GM19438 (cell line): ENCODE measurements at regions not wholly inside any gene's neighbourhood (a gene's known extent, or its start where the extent isn't known, plus 50 kb on each side); places are given as distances from the start of the nearest gene placed in this dataset.

Source experiments
- ATAC-seq: cut with Tn5 transposase; IDR thresholded peaks from one replicate; pipeline ENCODE4 v1.9.1; 2021; ENCODE audit warnings: low read depth; ENCODE audit not compliant: unreplicated experiment

DNA sequence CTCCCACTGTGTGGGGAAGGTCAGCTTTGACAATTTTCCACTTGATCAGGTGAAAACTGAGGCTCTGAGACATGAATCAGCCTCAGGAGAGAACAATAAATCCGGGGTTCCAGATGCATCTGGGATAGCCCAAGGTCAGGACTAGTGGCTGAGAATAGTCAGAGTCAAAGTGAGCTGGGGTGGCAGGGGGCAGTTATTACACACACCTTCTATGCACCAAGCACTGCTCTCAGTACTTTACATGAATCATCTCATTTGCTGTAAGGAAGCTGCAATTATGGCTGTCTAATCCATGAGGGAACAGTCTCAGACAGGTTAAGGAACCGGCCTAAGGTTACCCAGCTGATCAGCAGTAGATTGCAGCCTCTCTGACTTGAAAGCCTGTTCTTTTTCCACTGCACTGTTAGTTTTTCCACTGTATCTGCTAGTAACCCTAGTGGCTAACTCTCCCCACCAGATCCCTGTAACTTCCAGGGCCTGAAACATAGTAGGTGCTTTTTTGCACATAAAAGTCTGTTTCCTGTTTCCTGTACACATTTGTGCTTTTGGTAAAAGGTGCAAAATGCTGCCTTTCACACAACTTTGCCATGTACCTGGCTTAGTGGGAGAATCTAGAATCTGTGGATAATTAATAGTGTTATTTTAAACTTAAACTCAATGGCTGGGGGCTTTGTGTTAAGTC is 125.9 kb downstream of the EMX2 start:
- no peak for ATAC-seq

DNA sequence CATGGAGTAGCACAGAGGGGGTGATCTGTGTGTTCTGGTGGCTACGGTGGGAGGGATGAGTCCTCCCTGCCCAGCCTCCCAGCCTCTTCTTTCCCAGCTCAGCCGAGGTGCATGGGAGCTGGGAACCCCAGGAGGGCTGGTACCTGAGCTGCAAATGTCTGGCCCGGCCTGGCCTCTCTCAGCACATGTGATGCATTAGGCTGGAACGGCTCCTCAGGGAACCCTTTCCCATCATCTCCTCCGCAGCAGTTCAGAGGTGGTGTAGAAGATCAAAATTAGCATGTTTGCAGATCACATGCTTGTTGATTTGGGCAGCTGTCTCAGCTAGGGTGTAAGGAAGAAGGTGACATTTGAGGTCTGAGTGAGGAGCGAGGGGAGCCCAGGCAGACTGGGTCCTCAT is 126.6 kb downstream of the EMX2 start:
- no peak for ATAC-seq

DNA sequence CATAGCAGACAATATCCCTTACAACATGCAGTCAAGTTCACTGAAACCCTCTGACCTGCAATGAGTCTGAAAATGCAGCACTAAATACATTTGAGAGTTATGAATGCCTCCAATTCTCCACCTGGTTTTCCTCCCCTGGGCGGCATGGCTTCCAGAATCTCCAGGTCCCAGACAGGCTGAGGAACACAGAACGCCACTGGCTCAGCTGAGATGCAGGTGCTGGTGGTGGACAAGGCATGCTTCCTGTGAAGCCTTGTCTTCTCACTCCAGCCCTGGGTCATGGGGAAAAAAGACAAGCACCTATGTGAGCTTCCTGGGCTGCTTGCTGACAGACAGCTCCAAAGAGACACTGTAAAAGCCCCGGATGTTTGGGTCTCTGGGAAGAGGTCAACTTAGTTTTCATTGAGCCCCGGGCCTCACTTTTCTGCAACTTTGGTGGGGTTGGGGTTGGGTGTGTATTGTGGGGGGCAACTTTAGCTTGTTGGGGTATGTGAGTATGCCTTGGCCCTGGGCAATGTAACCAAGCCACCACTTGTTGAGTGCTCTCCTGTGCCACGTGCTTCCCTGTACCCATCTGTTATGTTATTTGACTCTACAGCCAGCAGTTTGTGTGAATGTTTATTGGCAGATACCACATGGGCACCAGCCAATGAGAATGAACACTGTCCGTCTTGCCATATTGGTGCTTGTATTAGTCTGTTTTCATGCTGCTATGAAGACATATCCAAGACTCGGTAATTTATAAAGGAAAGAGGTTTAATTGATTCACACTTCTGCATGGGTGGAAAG is 127.8 kb downstream of the EMX2 start:
- no peak for ATAC-seq

DNA sequence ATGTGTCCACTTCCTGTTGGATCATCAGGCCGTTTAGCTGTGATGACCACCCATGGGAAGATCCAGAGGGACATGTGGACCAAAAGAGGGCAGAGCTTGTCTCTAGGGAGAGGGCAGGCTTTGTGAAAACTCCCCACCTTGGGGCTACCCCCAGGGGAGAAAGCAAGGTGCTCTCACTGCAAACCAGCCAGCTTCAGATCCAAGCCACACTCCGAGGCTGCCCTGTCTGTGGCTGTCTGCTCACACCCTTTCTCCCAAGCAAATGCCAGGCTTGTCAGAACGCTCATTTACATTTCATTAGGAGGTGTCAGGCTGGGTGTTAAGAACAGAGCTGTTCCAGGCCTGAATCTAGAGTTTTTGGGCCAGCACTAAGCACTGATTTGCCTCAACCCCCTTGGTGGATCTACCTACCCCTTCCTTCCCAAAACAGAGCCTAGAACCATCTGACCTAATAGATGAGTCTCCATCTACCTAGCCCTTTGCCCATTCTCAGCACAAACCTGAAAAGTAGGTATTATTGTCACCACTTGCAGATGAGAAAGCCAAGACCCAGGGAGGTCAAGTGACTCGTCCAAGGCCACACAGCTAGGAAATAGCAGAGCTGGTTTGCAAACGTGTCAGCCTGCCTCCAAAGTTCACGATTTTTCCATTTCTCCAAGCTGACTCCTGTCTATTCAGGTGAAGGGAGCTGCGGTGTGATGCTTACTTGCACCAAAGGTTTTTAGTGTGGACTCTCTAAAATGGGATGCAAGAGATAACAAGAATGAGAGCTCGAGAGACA is 130.9 kb downstream of the EMX2 start:
- ATAC-seq: no peak

DNA sequence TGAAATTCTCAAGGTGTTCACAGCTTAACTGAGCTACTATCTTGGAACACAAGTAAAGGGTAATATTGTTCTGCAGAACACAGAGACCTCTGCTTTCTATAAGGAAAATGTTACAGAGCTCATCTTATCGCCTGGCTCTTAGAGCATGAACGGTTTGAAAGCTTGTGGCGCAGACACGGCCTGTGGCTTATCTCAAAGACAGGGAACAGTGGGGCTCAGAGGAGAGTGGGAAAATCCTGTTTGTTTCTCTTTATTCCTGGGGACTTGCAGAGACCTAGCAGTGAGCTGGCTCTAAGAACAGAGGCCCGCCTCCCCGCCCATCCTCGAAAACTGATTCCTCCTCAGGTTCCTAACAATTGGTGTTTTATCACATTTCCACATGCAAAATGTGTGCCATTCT is 131.7 kb downstream of the EMX2 start:
- no peak for ATAC-seq

DNA sequence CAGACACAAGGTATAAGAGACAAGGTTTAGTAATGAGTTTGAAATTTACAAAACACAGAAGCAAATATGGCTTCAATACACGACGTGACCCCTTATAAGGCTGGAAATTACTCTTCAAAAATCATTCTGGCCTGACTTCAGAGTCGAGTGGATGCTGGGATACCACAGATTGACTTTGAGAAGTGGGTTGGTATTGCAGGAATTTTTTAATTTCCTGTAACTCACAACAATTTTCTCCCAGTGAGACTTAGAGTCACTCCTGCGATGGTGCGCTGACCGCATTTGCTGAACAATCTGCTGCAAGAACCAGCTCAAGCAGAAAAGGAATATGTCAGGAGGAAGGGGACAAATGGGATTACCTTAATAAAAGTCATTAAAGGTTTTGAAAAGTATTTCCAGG is 132.1 kb downstream of the EMX2 start:
- no peak for ATAC-seq

DNA sequence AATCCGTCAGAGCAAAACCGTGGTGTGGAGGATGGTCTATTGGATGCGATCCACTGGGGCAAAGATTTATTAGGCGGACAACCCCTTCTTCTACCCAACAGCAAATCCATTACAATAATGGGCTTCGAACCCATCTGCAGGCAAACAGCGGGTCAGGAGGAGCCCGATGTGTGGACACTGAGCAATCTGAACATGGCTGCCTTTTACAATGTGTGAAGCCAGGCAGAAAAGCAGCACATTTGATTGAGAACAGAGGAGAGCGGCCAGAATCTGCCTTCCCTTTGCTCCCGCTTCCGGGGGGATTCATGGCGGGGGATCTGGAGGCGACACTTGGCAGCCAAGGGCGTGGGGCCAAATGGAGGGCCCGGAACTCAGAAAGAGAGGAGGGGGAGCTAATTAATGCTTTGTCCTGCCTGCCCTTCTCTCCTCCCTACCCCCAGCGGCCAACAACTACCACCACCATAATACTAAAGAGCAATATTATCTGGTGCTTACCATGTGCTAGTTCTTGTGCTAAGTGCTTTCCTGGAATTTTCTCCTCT is 133.0 kb downstream of the EMX2 start:
- no peak for ATAC-seq

DNA sequence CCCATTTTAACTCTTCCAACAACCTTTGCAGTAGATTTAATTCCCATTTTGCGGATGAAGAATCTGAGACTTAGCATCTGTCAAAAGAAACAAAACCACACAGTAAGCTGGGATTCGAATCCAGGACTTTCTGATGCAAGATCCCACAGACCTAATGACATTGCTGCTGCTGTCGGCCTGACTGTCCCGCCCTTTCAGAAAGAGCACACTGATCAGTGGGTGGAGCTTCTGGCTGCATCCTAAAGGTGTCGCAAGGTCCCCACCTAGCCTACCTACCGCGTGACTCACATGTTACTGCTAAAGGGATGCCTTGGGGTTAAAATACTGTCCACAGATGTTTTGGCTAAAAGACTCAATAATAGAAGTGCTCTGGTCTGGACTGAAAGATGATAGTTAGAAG is 134.7 kb downstream of the EMX2 start:
- ATAC-seq: no peak

DNA sequence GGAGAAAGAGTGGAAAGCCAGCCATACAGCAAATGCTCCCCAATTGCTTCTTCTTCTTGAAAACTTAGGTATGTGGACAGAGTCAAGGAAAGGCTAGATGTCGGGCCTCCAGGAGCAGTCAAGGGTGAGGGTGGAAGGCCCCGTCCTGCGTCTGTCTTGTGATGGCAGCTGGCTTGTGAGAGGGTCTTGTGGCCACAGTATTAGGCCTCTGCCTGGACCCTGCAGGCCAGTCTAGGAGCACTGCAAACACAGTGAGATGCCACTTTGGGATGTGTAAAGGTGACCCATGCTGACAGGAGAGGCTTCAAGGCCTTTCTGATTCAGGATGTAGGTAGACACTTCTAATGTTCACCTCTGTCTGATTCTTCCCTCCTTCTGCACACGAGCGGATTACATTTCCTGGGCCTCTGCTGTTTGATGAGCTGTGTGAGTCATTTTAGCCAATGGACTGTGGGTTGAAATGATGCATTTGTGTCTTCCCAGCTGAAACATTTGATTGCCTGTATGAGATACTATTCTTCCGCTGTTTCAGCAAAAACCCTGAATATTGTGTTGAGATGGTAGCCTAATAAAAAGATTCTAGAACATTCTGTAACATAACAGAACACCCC is 135.4 kb downstream of the EMX2 start:
- ATAC-seq: no peak

DNA sequence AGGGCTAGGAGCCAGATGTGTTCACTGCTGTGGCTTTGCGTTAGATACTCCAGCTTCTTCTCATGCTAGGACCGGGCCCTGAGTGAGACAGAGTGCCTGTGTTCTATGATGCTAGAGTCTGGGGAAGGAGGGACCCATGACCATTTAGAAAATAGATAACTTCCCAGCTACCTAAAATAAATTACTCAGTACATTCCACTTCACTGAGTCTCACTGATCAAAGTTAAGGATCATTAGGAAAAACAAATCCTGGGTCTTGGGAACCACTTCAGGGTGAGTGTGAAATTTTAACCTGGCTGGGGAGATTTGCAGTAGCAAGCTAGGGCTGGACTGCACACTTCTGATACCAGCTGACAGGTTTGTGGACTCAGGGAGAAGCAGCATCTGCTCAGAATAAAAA is 138.1 kb downstream of the EMX2 start:
- no peak for ATAC-seq

DNA sequence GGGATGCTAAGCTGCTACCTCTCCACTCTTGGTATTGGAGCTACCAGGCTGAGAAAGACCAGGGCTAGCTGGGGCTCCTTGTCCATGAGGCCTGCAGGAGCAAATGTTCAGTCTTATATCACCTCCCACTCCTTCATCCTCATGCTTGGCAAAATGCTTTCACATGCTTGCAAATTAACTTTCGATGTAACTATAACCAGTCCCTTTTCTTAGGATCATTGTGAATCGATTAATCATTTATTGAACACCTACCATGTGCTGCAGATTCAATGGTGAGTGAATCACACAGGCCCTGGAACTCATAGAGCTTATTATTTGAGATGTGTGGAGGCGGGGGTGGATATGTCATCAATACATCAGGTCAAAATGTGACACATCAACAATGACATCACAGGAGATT is 138.6 kb downstream of the EMX2 start:
- ATAC-seq: no peak

DNA sequence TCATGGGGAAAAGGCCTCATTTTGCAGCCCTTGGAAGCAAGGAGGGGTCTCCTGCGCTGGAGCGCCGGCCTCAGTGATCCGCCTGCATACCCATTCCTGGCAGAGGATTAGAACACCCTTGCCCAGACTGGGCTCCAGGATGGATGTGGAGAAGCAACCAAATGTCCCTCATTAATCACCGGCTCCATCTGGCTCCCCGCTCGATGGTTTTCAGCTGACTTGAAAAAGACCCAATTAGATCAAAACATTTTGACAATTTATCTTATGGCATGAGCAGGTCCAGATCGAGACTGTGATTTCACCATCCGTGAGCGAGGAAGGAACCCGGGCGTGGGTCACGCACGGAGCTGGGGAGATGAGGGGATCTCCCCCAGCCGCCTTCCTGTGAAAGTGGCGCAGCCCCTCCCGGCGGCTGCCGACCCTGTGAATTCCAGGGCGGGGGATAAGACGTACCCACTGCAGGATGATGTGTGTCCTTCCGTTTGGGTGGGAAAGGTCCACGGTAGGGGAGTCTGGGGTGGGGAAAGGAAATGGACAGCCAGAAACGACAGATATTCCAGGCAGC is 141.6 kb downstream of the EMX2 start:
- no peak for ATAC-seq

DNA sequence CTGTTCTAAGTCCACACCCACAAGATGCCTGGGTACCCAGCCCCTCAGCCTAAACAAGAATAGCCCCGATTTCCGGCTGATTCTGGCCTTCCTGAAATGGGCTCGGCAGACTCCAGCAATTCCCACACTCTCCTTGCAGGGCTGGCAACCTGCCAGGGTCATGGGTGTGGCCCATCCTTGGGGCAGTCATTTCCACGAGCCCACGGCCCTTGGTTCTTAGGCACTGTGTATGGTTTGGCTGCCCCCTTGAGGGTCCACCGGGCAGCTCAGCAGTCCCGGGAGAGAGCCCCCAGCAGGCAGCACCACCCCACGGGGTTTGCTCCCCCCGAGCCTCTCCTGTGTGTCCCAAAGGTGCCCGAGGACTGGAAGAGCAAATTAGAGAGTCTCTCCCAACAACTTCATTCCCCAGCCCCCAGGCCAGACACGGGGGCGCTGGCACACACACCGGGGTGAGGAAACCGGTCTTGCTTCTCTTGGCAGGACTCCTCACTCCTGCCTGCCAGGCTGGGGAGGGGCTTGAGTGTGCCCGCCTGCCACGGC is 142.2 kb downstream of the EMX2 start:
- ATAC-seq: no peak

DNA sequence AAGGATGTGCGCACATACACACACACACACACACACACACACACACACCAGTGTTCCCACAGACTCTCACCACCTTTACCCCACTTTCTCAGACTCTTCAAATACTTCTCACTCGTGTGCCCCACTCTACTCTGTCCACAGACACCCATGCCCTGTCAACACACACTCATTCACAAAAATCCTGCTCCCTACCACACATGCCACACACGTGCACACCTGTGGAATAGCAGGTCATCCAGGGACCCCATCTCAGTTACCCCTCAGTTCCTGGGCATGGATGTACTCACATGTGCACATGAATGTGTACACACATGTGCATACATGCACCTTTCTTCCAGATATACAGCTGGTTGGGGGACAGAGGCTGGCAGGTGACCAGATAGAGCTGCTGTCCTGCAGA is 142.9 kb downstream of the EMX2 start:
- no peak for ATAC-seq

DNA sequence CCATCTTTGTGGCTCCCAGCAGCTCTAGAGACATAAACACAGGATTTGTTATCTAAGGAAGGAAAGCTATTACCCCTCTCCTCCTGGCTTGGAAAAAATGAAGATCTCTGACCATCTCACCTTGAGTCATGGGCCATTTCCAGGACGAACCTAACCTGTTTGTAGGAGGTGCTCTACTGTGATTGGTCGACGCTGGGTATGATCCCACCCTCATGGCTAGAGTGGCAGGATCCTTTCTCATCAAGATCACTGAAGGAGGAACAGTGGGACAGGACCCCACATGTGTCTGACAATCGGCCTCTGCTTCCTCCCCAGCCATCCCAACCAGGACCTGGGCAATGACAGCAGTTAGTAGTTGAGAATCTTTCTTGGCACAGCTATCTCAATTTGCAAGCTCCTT is 144.1 kb downstream of the EMX2 start:
- no peak for ATAC-seq

DNA sequence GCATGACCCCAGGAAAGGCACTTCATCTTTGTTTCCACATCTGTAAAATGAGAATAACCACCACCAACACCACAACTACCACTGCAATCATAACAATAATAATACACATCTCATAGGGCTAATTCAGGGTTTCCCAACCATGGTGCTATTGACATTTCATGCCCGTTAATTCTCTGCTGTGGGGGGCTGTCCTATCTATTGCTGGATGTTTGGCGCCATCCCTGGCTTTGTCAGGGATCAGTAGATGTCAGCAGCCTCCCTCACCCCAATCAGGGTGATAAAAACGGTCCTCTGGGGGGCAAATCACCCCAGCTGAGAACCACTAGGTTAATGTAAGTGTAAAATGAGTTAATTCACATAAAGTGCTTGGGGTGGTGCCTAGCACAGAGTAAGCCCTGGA is 145.8 kb downstream of the EMX2 start:
- no peak for ATAC-seq

DNA sequence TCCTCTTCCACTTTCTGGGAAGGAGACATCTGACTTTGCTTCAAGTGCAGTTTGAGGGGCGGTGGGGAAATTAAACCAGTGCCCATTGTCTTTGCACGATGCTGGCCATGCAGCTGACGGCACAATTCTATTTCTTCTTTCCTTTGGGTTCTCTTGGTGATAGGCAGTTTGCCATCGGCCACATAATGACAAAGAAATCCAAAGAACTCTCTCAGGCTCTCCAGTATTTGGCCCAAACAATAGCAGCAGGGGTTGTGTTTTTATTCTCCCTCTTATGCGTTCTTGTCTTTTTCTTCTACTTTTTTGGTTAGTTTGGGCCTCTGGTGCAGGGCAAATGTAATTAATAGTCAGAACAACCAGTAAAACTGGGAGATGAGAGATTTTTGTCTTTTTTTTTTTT is 147.0 kb downstream of the EMX2 start:
- no peak for ATAC-seq

DNA sequence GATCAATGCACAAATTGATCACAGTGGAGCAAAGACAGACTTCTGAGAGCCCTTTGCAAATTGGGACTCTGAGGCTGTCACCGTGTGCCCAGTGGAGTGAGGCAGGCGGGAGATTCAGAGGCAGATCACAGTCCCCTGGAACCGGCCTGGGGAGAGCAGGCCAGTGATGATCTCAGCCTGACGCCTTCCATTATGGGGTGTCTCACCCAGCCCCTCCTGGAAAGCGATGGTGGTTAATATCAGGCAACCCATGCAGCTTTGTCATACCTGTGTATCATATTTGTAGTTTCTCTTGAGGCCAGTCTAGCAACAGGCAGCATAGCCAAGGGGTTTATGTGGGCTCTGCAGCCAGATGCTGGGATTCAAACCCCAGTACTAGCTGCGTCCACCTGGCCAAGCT is 147.8 kb downstream of the EMX2 start:
- no peak for ATAC-seq

DNA sequence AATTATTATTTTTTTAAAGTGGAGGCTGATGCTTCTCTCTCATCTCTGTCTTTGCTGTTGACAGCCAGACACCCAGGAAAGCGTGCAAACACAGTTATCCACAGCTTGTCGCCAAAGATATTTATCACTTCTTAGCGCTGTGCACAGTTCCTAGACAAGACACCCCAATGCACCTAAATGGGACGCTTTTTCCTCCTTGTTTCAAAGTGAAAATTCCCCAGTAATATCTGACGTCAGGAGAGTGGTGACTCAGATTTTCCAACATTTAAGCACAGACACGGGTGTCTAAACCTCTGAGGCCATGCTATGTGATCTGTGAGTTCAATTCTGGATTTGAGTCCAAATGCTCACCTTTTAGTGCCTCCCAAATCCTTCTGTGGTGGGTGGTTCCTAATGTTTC is 151.6 kb downstream of the EMX2 start:
- no peak for ATAC-seq

DNA sequence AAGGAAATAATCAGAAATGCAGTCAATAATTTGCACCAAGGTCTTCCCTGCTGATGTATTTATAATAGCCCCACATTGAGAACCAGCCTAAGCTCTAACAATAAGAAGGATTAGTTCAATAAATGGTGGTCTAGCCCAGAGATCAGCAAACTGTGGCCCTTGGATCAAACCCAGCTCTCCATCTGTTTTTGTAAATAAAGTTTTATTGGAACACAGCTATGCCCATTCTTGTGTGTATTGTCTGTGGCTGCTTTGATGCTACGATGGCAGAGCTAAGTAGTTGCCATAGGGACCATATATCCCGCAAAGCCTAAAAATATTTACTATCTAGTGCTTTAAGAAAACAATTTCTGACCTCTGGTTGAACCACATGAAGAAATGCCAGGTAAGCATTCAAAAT is 154.9 kb downstream of the EMX2 start:
- ATAC-seq: no peak
